K562 (cell line): ENCODE measurements at regions not wholly inside any gene's neighbourhood (a gene's known extent, or its start where the extent isn't known, plus 50 kb on each side); places are given as distances from the start of the nearest gene placed in this dataset.

Experiments
- ATAC-seq: fragments of 200-7000 bp; cut with Tn5 transposase; 3 replicates; pipeline ENCODE4 v1.9.1; 2020; ENCODE audit warnings: moderate library complexity
- BruUV-seq: library from RNA; stranded (reverse); fragments of 400-500 nt; replicated peaks from 2 replicates; lab custom pipeline; 2021; lab: Mats Ljungman, UMichigan
- CTCF ChIA-PET: fragments of 300-600 bp; formaldehyde crosslinking; extraction: SDS; loops from one replicate; lab custom pipeline; 2021; ENCODE audit warnings: low intra/inter-chr PET ratio; lab: Yijun Ruan, JAX
- POLR2A ChIA-PET: fragments of 300-600, 350-650 bp; sonication (Branson Sonifier 250); formaldehyde crosslinking; extraction: SDS; loops from one replicate; lab custom pipeline; 2021; ENCODE audit warnings: antibody characterized with exemption, inconsistent platforms; lab: Yijun Ruan, JAX
- DNase-seq, 4 experiments: peaks; one replicate each; pipeline versions ENCODE4 v3.0.0 to v3.0.0-alpha.2; 2011 to 2018; ENCODE audit warnings: low spot score in 3 of 4, mixed read lengths in 3 of 4; ENCODE audit errors: extremely low read depth in 1 of 4
- FAIRE-seq: peaks from 2 replicates; lab custom pipeline; 2011; peaks lifted over from hg19 to GRCh38; lab: Jason Lieb, UNC
- H2AFZ ChIP-seq: 2 replicates; pipeline ENCODE4 v1.6.0; 2011; ENCODE audit warnings: low read depth, low read length, control low read depth, inconsistent platforms
- H3K27ac ChIP-seq: fragments of 200-600 bp; 3 replicates; pipeline ENCODE4 v1.8.0; 2011; ENCODE audit warnings: low read depth, mild to moderate bottlenecking, control low read depth, inconsistent platforms, low read length, moderate library complexity, mixed read lengths; ENCODE audit errors: extremely low read depth
- H3K27me3 ChIP-seq, 2 experiments: fragments of 300-600 bp in 1 of 2; 2 replicates in 1 of 2; 3 replicates in 1 of 2; pipeline versions ENCODE4 v1.6.0 to v1.8.0; 2011; ENCODE audit warnings: inconsistent platforms in 2 of 2, low read length in 2 of 2, mild to moderate bottlenecking in 1 of 2, mixed read lengths in 1 of 2, moderate library complexity in 1 of 2; ENCODE audit not compliant: control insufficient read depth in 2 of 2, insufficient read depth in 2 of 2
- H3K36me3 ChIP-seq: fragments of 300-600 bp; 3 replicates; pipeline ENCODE4 v1.8.0; 2011; ENCODE audit warnings: mild to moderate bottlenecking, low read length, inconsistent platforms; ENCODE audit not compliant: control insufficient read depth, insufficient read depth
- H3K4me1 ChIP-seq, 2 experiments: fragments of 200-600 bp in 1 of 2; replicated peaks in 1 of 2; 2 replicates in 1 of 2; 3 replicates in 1 of 2; pipeline versions ENCODE4 v1.5.1 to v1.8.0; 2011; ENCODE audit warnings: inconsistent platforms in 2 of 2, low read length in 2 of 2, mild to moderate bottlenecking in 1 of 2, mixed read lengths in 1 of 2, moderate library complexity in 1 of 2; ENCODE audit not compliant: control insufficient read depth in 2 of 2, insufficient read depth in 2 of 2
- H3K4me2 ChIP-seq: 2 replicates; pipeline ENCODE4 v1.6.1; 2011; ENCODE audit warnings: low read length, control low read depth, inconsistent platforms, mixed read lengths; ENCODE audit not compliant: insufficient read depth
- H3K4me3 ChIP-seq: fragments of 200-600 bp; sonication (generic), shearing (Covaris generic); 2 replicates; pipeline ENCODE4 v1.5.1; 2016; ENCODE audit warnings: control low read depth, inconsistent platforms
- H3K79me2 ChIP-seq: fragments of 200-600 bp; 3 replicates; pipeline ENCODE4 v1.8.0; 2011; ENCODE audit warnings: low read length, inconsistent platforms; ENCODE audit not compliant: control insufficient read depth, insufficient read depth
- H3K9ac ChIP-seq, 2 experiments: 2 replicates each; pipeline versions ENCODE4 v1.6.0 to v1.6.1; 2011; ENCODE audit warnings: low read depth in 2 of 2, low read length in 2 of 2, control low read depth in 1 of 2, inconsistent platforms in 1 of 2, mild to moderate bottlenecking in 1 of 2, mixed read lengths in 1 of 2; ENCODE audit not compliant: insufficient read depth in 1 of 2
- H3K9me1 ChIP-seq: one replicate; pipeline ENCODE4 v1.6.0; 2011; ENCODE audit warnings: inconsistent platforms, mild to moderate bottlenecking, low read length, moderate library complexity; ENCODE audit not compliant: control insufficient read depth, insufficient read depth
- H3K9me3 ChIP-seq: replicated peaks from 2 replicates; pipeline ENCODE4 v1.5.1; 2011; ENCODE audit warnings: low read depth, low read length, inconsistent platforms; ENCODE audit not compliant: control insufficient read depth, insufficient read depth
- H4K20me1 ChIP-seq: replicated peaks from 2 replicates; pipeline ENCODE4 v1.6.1; 2011; ENCODE audit warnings: low read length, inconsistent platforms, mixed read lengths; ENCODE audit not compliant: control insufficient read depth, insufficient read depth
- ARID4B ChIP-seq: sonication (generic); formaldehyde crosslinking; IDR thresholded peaks from 2 replicates; pipeline ENCODE4 v1.8.0; 2022; ENCODE audit warnings: mild to moderate bottlenecking, missing genetic modification reagents
- ELF2 ChIP-seq: fragments of 250-450 bp; sonication (Bioruptor Pico); IDR thresholded peaks from 2 replicates; pipeline ENCODE4 v1.5.0; 2021; ENCODE audit warnings: mild to moderate bottlenecking
- MTA1 ChIP-seq: fragments of 450-650 bp; IDR thresholded peaks from 2 replicates; pipeline ENCODE4 v1.6.1; 2017; ENCODE audit warnings: borderline replicate concordance
- NFYB ChIP-seq: IDR thresholded peaks from 2 replicates; pipeline ENCODE4 v1.6.1; 2011; ENCODE audit warnings: mild to moderate bottlenecking, moderate library complexity; ENCODE audit not compliant: insufficient read length; ENCODE audit errors: extremely low read depth
- PRMT5 ChIP-seq: sonication (generic); formaldehyde crosslinking; IDR thresholded peaks from 2 replicates; pipeline ENCODE4 v1.5.0; 2020; ENCODE audit warnings: missing genetic modification reagents
- PTBP1 ChIP-seq: fragments of 200-400 bp; formaldehyde crosslinking; IDR thresholded peaks from 2 replicates; pipeline ENCODE4 v1.6.1; 2017; ENCODE audit warnings: low read depth, low read length
- TEAD1 ChIP-seq, 2 experiments: fragments of 450-650 bp in 1 of 2; sonication (generic) in 1 of 2; formaldehyde crosslinking; IDR thresholded peaks; 2 replicates each; pipeline versions ENCODE4 v1.4.0 to v1.8.0; 2020 to 2022; ENCODE audit warnings: mild to moderate bottlenecking in 2 of 2, missing genetic modification reagents in 1 of 2
- ZC3H4 ChIP-seq: sonication (generic); formaldehyde crosslinking; IDR thresholded peaks from 2 replicates; pipeline ENCODE4 v1.9.0; 2021; ENCODE audit warnings: missing genetic modification reagents, borderline replicate concordance
- ZMIZ1 ChIP-seq, 2 experiments: fragments of 150-350 bp in 1 of 2; IDR thresholded peaks; 2 replicates each; pipeline ENCODE4 v1.6.1; 2012 to 2016; ENCODE audit warnings: low read depth in 2 of 2, low read length in 2 of 2, mild to moderate bottlenecking in 1 of 2, moderate library complexity in 1 of 2
- ZNF197 ChIP-seq: fragments of 200-800 bp; sonication (Bioruptor generic); IDR thresholded peaks from 2 replicates; pipeline ENCODE4 v1.6.1; 2016; ENCODE audit warnings: low read depth, missing genetic modification characterization, missing compliant biosample characterization
- ZNF639 ChIP-seq, 2 experiments: fragments of 200-800 bp in 1 of 2; sonication (Bioruptor generic) in 1 of 2; sonication (generic) in 1 of 2; formaldehyde crosslinking in 1 of 2; IDR thresholded peaks in 1 of 2; conservative IDR thresholded peaks in 1 of 2; 2 replicates each; pipeline versions ENCODE4 v1.5.0 to v1.6.1; 2016 to 2020; ENCODE audit warnings: missing compliant biosample characterization in 1 of 2, missing genetic modification characterization in 1 of 2, missing genetic modification reagents in 1 of 2
- WGBS: fragments of 100-300 bp; shearing (Covaris generic); methylation state at CpG from one replicate; pipeline ENCODE4 v1.1.6; 2016; ENCODE audit warnings: low coverage, mixed read lengths; ENCODE audit not compliant: insufficient coverage; ENCODE audit errors: missing lambda C conversion rate; 5-methylcytosine and 5-hydroxymethylcytosine counted together
- in situ Hi-C: fragments of 300-500 bp; cut with MboI; formaldehyde crosslinking; loops from 4 replicates; pipeline ENCODE4 v1.15.0; 2018; ENCODE audit warnings: inconsistent platforms, mixed read lengths
- intact Hi-C: fragments of 100-400 bp; cut with micrococcal nuclease; formaldehyde crosslinking; loops from 2 replicates; pipeline ENCODE4 v1.14.2; 2022
- TF ChIP-seq, protein P1 (sequence below), 2 experiments: fragments of 450-650 bp in 1 of 2; sonication (generic) in 1 of 2; formaldehyde crosslinking; conservative IDR thresholded peaks; 2 replicates each; pipeline versions ENCODE4 v1.4.0 to v1.8.1; 2020 to 2022; ENCODE audit warnings: mild to moderate bottlenecking in 1 of 2, missing genetic modification reagents in 1 of 2

DNA sequence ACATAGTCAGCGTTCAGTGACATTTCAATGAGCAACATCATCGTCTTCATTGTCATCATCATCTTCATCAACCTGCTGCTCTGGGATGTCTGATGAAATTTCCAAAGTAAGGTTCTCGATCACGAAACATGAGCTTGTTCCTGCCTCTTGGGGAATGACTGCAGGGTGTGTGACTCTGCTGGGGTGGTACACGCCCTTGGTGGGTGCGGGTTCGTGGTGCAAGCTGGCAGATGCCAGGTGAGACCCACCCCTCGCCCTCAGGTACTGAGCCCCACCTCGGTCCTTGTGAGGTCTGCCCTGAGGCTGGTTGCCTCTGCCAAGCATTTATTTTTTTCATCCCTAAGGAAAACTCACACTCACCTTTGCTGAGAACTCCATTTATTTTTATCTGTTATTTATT is 1389.2 kb downstream of the TBC1D22A start:
- in situ Hi-C loops (no loop called here), intact Hi-C loops (no loop called here)
- DNase-seq (no peak), FAIRE-seq (no peak), ATAC-seq (no peak)
- 0 out of 2 replicates have a peak, but pooled peaks cover 5% of the 10 kb centered on the region for H4K20me1 ChIP-seq
- H3K4me2 ChIP-seq: no peak overlapping the region
- no peak overlapping the region for H3K27ac ChIP-seq
- CTCF ChIA-PET: no interaction called here
- H3K4me1 ChIP-seq: no peaks in the 10 kb centered on the region
- 2% methylated on average over 9 of the region's 9 CpGs for WGBS
- H3K36me3 ChIP-seq: no peaks in the 10 kb centered on the region
- H2AFZ ChIP-seq: no peak overlapping the region
- no TSS peak for BruUV-seq
- no peaks in the 10 kb centered on the region for H3K9me3 ChIP-seq
- H3K27me3 ChIP-seq: no peaks in the 10 kb centered on the region; a peak in 1 of 5 replicates
- no peaks in the 10 kb centered on the region for H3K9me1 ChIP-seq
- POLR2A ChIA-PET: no interaction called here
- no peaks in the 10 kb centered on the region for H3K79me2 ChIP-seq
- no peak overlapping the region for H3K4me3 ChIP-seq
- H3K9ac ChIP-seq: no peak overlapping the region
- TF ChIP-seq, protein P1, sequence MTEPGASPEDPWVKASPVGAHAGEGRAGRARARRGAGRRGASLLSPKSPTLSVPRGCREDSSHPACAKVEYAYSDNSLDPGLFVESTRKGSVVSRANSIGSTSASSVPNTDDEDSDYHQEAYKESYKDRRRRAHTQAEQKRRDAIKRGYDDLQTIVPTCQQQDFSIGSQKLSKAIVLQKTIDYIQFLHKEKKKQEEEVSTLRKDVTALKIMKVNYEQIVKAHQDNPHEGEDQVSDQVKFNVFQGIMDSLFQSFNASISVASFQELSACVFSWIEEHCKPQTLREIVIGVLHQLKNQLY (CRISPR knock-in tag; conservative IDR thresholded peaks at IDR 0.05): no peak
- TF ChIP-seq ZC3H4: no peak
- no peak for TF ChIP-seq MTA1
- no peak for TF ChIP-seq ZNF197
- TF ChIP-seq ELF2 (CRISPR knock-in tag): no peak
- TF ChIP-seq ARID4B: no peak
- TF ChIP-seq PRMT5: no peak
- no peak for TF ChIP-seq ZMIZ1 (IDR thresholded peaks at IDR 0.05; ENCODE audit: low read depth in 2 of 2, low read length in 2 of 2)
- no peak for TF ChIP-seq ZNF639 (CRISPR knock-in tag; conservative IDR thresholded peaks at IDR 0.05 in 1 of 2, IDR thresholded peaks at IDR 0.05 in 1 of 2)
- no peak for TF ChIP-seq NFYB
- no peak for TF ChIP-seq TEAD1 (CRISPR knock-in tag; IDR thresholded peaks at IDR 0.05)
- TF ChIP-seq PTBP1: no peak
